ENCODE measurements at regions not wholly inside any gene's neighbourhood (a gene's known extent, or its start where the extent isn't known, plus 50 kb on each side); places are given as distances from the start of the nearest gene placed in this dataset.
"Not testable (repeated sequence)": the region's sequence is repeated elsewhere in the genome, so short reads cannot be mapped to it uniquely, and the experiment has no call there.

DNA sequence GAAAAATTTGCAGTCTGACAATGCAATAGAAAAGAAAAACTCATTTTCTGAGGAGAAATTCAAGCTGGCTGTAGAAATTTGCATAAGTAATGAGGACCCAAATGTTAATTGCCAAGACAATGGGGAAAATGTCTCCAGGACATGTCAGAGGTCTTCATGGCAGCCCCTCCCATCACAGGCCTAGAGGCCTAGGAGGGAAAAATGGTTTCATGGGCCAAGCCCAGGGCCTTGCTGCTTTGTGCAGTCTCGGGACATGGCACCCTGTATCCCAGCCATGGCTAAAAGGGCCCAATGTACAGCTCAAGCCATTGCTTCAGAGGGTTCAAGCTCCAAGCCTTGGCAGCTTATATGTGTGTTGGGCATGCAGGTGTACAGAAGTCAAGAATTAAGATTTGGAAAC lies 244.9 kb upstream of the ZFP42 start:
- not testable (repeated sequence) for TF ChIP-seq ZNF157, SP2, ZFP37, ZNF146, ZNF121, ZNF24, ZNF423 (tag by site-specific recombination; IDR thresholded peaks at IDR 0.05)
- TF ChIP-seq, protein P1, sequence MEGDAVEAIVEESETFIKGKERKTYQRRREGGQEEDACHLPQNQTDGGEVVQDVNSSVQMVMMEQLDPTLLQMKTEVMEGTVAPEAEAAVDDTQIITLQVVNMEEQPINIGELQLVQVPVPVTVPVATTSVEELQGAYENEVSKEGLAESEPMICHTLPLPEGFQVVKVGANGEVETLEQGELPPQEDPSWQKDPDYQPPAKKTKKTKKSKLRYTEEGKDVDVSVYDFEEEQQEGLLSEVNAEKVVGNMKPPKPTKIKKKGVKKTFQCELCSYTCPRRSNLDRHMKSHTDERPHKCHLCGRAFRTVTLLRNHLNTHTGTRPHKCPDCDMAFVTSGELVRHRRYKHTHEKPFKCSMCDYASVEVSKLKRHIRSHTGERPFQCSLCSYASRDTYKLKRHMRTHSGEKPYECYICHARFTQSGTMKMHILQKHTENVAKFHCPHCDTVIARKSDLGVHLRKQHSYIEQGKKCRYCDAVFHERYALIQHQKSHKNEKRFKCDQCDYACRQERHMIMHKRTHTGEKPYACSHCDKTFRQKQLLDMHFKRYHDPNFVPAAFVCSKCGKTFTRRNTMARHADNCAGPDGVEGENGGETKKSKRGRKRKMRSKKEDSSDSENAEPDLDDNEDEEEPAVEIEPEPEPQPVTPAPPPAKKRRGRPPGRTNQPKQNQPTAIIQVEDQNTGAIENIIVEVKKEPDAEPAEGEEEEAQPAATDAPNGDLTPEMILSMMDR (tag by site-specific recombination; IDR thresholded peaks at IDR 0.05): not testable (repeated sequence)
- TF ChIP-seq, protein P2, sequence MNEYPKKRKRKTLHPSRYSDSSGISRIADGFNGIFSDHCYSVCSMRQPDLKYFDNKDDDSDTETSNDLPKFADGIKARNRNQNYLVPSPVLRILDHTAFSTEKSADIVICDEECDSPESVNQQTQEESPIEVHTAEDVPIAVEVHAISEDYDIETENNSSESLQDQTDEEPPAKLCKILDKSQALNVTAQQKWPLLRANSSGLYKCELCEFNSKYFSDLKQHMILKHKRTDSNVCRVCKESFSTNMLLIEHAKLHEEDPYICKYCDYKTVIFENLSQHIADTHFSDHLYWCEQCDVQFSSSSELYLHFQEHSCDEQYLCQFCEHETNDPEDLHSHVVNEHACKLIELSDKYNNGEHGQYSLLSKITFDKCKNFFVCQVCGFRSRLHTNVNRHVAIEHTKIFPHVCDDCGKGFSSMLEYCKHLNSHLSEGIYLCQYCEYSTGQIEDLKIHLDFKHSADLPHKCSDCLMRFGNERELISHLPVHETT (tag by site-specific recombination; IDR thresholded peaks at IDR 0.05): not testable (repeated sequence)

Data from HEK293 (cell line).